ENCODE measurements at regions not wholly inside any gene's neighbourhood (a gene's known extent, or its start where the extent isn't known, plus 50 kb on each side); places are given as distances from the start of the nearest gene placed in this dataset.
A peak's percentile ranks its signal among the peaks of the same experiment; 100 is the strongest.

GRCh38 chr3:141418751-141419150, 50.4 kb downstream of the ZBTB38 start:
- H3K4me3 ChIP-seq (ENCODE audit: low read depth, low read length), result no peak overlapping the region
- TF ChIP-seq, protein P1, sequence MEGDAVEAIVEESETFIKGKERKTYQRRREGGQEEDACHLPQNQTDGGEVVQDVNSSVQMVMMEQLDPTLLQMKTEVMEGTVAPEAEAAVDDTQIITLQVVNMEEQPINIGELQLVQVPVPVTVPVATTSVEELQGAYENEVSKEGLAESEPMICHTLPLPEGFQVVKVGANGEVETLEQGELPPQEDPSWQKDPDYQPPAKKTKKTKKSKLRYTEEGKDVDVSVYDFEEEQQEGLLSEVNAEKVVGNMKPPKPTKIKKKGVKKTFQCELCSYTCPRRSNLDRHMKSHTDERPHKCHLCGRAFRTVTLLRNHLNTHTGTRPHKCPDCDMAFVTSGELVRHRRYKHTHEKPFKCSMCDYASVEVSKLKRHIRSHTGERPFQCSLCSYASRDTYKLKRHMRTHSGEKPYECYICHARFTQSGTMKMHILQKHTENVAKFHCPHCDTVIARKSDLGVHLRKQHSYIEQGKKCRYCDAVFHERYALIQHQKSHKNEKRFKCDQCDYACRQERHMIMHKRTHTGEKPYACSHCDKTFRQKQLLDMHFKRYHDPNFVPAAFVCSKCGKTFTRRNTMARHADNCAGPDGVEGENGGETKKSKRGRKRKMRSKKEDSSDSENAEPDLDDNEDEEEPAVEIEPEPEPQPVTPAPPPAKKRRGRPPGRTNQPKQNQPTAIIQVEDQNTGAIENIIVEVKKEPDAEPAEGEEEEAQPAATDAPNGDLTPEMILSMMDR (IDR thresholded peaks at IDR 0.05; ENCODE audit: insufficient read depth, low read depth, low read length), result no peak
- no peak for DNase-seq (ENCODE audit: low read depth)

DNA sequence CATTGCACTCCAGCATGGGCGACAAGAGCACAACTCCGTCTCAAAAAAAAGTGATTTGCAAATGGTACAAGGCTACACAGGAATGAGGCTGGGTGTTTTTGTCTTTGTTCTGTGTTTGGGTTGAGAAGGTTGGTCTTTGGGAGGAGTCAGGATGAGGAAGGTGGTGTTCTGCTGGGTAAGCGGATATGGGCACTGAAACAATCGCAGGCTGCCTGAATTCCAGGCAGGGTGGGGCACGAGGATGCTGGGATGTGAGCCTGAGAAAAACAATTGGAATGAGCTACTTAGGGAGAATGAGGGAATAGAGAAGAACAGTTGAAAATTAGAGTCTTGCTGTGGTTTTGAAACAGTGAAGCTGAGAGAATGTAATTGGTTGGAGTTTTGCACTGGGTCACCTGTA, 51.6 kb downstream of the ZBTB38 start:
- TF ChIP-seq, protein P1 (IDR thresholded peaks at IDR 0.05; ENCODE audit: insufficient read depth, low read depth, low read length), result no peak
- no peak for DNase-seq (ENCODE audit: low read depth)
- no peak overlapping the region for H3K4me3 ChIP-seq (ENCODE audit: low read depth, low read length)

- TF ChIP-seq, protein P1 (IDR thresholded peaks at IDR 0.05; ENCODE audit: insufficient read depth, low read depth, low read length), result no peak
- no peak overlapping the region for H3K4me3 ChIP-seq (ENCODE audit: low read depth, low read length)
- DNase-seq (ENCODE audit: low read depth), result no peak
Measured at GRCh38 chr3:141421186-141421585, 52.9 kb downstream of the ZBTB38 start.

- peak; percentile 83 for DNase-seq (ENCODE audit: low read depth)
- H3K4me3 ChIP-seq (ENCODE audit: low read depth, low read length), result no peak overlapping the region
- TF ChIP-seq, protein P1 (IDR thresholded peaks at IDR 0.05; ENCODE audit: insufficient read depth, low read depth, low read length), result no peak
Measured at GRCh38 chr3:141421639-141422319, 53.5 kb downstream of the ZBTB38 start.

DNA sequence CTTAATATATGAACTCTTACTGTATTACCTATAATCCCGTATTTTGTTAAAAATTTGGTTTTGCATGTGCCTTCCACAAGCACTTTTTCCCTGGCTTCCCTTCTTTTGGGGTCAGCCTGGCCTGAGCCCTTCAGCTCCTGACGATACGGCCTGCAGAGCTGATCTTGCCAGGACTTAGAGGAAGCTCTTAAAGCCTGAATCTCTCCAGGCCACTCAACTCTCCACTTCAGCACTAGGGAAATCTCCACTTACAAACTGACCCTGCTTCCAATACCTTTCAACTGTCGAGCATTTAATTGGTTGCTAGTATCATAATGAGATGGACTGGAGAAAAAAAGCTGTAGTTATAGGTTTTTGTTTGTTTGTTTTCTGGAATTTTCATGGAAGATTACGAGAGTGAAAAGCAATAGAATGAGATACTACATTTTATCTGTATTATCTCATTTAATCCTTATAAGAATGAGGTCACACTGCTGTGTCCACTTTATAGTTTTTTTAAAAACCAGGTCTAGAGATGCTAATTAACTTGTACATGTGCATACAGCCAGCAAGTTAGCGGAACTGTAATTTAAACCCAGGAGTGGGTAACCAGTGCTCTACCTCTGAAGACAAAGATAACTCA, 54.8 kb downstream of the ZBTB38 start:
- H3K4me3 ChIP-seq (ENCODE audit: low read depth, low read length), result no peak overlapping the region
- TF ChIP-seq, protein P1 (IDR thresholded peaks at IDR 0.05; ENCODE audit: insufficient read depth, low read depth, low read length), result no peak
- DNase-seq (ENCODE audit: low read depth), result no peak

DNA sequence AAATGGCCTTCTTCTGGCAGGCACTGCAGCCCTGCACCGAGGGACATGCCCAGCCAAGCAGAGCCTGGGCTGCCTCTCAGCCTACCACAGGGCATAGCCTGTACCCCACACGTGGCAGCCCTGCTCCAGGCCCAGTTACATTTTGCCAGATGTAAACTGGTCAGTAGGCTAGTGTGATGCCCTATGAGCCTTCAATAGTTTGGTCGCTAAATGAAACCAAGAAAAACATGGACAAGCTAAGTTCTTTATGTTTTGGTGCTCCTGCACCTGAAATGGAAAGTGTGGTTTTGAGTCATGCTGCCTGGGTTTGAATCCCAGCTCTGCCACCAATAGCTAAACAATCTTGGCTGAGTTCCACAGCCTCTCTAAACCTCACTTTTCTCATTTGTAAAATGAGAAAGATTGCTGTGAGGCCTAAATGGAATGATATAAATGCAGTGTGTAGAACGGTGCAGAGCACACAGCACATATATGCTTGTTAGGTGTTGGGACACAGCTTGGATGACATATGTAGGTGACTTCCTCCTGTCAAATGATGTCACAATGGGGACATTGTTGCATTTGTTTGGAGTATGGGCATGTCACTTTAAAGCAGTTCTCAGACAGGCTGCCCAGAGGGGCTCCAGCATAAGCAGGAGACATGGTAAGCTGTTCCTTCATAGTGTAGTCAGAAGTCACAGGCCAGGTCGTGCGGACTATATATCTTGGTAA, 57.4 kb downstream of the ZBTB38 start:
- no peak for DNase-seq (ENCODE audit: low read depth)
- TF ChIP-seq, protein P1 (IDR thresholded peaks at IDR 0.05; ENCODE audit: insufficient read depth, low read depth, low read length), result no peak
- no peak overlapping the region for H3K4me3 ChIP-seq (ENCODE audit: low read depth, low read length)
